ENCODE measurements at regions not wholly inside any gene's neighbourhood (a gene's known extent, or its start where the extent isn't known, plus 50 kb on each side); places are given as distances from the start of the nearest gene placed in this dataset.

- Histone ChIP-seq H3K4me1 (ENCODE audit: insufficient read depth, low read length) (peaks cover 13% of the 10 kb centered on the region), H3K79me2 (ENCODE audit: insufficient read depth, low read length) (no peaks in the 10 kb centered on the region), H3K9me3 (ENCODE audit: low read length) (no peaks in the 10 kb centered on the region), H3K27ac (ENCODE audit: extremely low read length, insufficient read depth, low read length) (no peak overlapping the region), H3K9ac (ENCODE audit: insufficient read depth, low read depth, low read length) (no peak overlapping the region), H3K36me3 (replicated peaks in 1 of 2; ENCODE audit: control insufficient read depth in 1 of 2, insufficient read depth in 2 of 2, low read length in 2 of 2) (no peaks in the 10 kb centered on the region), H2AFZ (ENCODE audit: low read length) (no peak overlapping the region), H3K4me3 (replicated peaks in 1 of 3; ENCODE audit: insufficient read depth in 1 of 3, low read depth in 2 of 3, low read length in 3 of 3) (no peak overlapping the region), H3K27me3 (ENCODE audit: control insufficient read depth in 1 of 2, insufficient read depth in 2 of 2, low read length in 2 of 2) (no peaks in the 10 kb centered on the region; a peak in 1 of 5 replicates), H4K20me1 (ENCODE audit: insufficient read depth, low read length) (no peaks in the 10 kb centered on the region), H3K4me2 (ENCODE audit: low read depth, low read length) (no peak overlapping the region)
- no peak for FAIRE-seq
- 29% methylated on average over 3 of the region's 3 CpGs for WGBS (ENCODE audit: low lambda C conversion rate)
- DNase-seq (ENCODE audit: low spot score): no peak
- BruUV-seq (replicated peaks): no TSS peak
- no peak for ATAC-seq
- in situ Hi-C loops (cut with HindIII; ENCODE audit: extremely low pct_ligation_motif_present, low pct_unique_long_range_greater_than_20kb): no loop called here
- intact Hi-C loops (cut with micrococcal nuclease; ENCODE audit: unreplicated experiment): no loop called here
- TF ChIP-seq GATA4 (IDR thresholded peaks at IDR 0.05; ENCODE audit: borderline replicate concordance, low read depth): no peak
- TF ChIP-seq CENPBD1 (CRISPR knock-in tag; IDR thresholded peaks at IDR 0.05; ENCODE audit: borderline replicate concordance, low read depth): no peak
- TF ChIP-seq, protein P1, sequence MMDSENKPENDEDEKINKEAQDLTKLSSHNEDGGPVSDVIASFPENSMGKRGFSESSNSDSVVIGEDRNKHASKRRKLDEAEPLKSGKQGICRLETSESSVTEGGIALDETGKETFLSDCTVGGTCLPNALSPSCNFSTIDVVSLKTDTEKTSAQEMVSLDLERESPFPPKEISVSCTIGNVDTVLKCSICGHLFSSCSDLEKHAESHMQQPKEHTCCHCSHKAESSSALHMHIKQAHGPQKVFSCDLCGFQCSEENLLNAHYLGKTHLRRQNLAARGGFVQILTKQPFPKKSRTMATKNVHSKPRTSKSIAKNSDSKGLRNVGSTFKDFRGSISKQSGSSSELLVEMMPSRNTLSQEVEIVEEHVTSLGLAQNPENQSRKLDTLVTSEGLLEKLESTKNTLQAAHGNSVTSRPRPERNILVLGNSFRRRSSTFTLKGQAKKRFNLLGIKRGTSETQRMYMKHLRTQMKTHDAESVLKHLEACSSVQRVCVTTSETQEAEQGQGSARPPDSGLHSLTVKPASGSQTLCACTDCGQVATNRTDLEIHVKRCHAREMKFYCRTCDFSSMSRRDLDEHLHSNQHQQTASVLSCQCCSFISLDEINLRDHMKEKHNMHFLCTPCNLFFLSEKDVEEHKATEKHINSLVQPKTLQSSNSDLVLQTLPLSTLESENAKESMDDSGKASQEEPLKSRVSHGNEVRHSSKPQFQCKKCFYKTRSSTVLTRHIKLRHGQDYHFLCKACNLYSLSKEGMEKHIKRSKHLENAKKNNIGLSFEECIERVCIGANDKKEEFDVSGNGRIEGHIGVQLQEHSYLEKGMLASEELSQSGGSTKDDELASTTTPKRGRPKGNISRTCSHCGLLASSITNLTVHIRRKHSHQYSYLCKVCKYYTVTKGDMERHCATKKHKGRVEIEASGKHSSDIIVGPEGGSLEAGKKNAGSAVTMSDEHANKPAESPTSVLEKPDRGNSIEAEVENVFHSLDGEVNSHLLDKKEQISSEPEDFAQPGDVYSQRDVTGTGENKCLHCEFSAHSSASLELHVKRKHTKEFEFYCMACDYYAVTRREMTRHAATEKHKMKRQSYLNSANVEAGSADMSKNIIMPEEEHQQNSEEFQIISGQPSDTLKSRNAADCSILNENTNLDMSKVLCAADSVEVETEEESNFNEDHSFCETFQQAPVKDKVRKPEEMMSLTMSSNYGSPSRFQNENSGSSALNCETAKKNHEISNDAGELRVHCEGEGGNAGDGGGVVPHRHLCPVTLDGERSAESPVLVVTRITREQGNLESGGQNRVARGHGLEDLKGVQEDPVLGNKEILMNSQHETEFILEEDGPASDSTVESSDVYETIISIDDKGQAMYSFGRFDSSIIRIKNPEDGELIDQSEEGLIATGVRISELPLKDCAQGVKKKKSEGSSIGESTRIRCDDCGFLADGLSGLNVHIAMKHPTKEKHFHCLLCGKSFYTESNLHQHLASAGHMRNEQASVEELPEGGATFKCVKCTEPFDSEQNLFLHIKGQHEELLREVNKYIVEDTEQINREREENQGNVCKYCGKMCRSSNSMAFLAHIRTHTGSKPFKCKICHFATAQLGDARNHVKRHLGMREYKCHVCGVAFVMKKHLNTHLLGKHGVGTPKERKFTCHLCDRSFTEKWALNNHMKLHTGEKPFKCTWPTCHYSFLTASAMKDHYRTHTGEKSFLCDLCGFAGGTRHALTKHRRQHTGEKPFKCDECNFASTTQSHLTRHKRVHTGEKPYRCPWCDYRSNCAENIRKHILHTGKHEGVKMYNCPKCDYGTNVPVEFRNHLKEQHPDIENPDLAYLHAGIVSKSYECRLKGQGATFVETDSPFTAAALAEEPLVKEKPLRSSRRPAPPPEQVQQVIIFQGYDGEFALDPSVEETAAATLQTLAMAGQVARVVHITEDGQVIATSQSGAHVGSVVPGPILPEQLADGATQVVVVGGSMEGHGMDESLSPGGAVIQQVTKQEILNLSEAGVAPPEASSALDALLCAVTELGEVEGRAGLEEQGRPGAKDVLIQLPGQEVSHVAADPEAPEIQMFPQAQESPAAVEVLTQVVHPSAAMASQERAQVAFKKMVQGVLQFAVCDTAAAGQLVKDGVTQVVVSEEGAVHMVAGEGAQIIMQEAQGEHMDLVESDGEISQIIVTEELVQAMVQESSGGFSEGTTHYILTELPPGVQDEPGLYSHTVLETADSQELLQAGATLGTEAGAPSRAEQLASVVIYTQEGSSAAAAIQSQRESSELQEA (CRISPR knock-in tag; IDR thresholded peaks at IDR 0.05; ENCODE audit: not compliant biosample characterization): no peak
- TF ChIP-seq RELA (CRISPR knock-in tag; IDR thresholded peaks at IDR 0.05): no peak
- no peak for TF ChIP-seq DR1 (CRISPR knock-in tag; IDR thresholded peaks at IDR 0.05)
- TF ChIP-seq, protein P2, sequence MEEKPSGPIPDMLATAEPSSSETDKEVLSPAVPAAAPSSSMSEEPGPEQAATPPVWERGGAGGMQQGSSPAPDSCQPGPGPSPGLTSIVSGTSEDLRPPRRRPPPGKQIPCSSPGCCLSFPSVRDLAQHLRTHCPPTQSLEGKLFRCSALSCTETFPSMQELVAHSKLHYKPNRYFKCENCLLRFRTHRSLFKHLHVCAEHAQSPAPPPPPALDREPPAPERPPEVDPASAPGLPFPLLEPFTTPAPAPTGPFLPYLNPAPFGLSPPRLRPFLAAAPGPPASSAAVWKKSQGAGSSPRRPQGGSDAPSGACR (CRISPR knock-in tag; IDR thresholded peaks at IDR 0.05): no peak
- TF ChIP-seq AGO2 (optimal IDR thresholded peaks at IDR 0.05; ENCODE audit: low read depth, low read length): no peak
- TF ChIP-seq HDAC6 (IDR thresholded peaks at IDR 0.05; ENCODE audit: low read depth, low read length): no peak
- TF ChIP-seq, protein P3, sequence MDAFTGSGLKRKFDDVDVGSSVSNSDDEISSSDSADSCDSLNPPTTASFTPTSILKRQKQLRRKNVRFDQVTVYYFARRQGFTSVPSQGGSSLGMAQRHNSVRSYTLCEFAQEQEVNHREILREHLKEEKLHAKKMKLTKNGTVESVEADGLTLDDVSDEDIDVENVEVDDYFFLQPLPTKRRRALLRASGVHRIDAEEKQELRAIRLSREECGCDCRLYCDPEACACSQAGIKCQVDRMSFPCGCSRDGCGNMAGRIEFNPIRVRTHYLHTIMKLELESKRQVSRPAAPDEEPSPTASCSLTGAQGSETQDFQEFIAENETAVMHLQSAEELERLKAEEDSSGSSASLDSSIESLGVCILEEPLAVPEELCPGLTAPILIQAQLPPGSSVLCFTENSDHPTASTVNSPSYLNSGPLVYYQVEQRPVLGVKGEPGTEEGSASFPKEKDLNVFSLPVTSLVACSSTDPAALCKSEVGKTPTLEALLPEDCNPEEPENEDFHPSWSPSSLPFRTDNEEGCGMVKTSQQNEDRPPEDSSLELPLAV (CRISPR knock-in tag; conservative IDR thresholded peaks at IDR 0.05; ENCODE audit: low read depth): no peak
- ChIA-PET POLR2A (no interaction called here), CTCF (ENCODE audit: low intra/inter-chr PET ratio, low total read pairs) (no interaction called here)
Measured at GRCh38 chr5:33206962-33207506, 233.7 kb upstream of the TARS1 start.
